PC-3 (cell line): ENCODE measurements at regions not wholly inside any gene's neighbourhood (a gene's known extent, or its start where the extent isn't known, plus 50 kb on each side); places are given as distances from the start of the nearest gene placed in this dataset.

Source experiments
- ATAC-seq: fragments of 200-7000 bp; cut with Tn5 transposase; 2 replicates; pipeline ENCODE4 v1.9.1; 2020; ENCODE audit warnings: mild to moderate bottlenecking, moderate library complexity
- BruUV-seq: library from RNA; stranded (reverse); fragments of 400-500 nt; replicated peaks from 2 replicates; lab custom pipeline; 2021; lab: Mats Ljungman, UMichigan
- CTCF ChIA-PET: fragments of 300-600 bp; sonication (Branson Sonifier 250); formaldehyde crosslinking; loops from one replicate; lab custom pipeline; 2022; ENCODE audit warnings: antibody characterized with exemption; lab: Charles Lee
- POLR2A ChIA-PET: fragments of 300-600 bp; sonication (Branson Sonifier 250); formaldehyde crosslinking; loops from one replicate; lab custom pipeline; 2022; ENCODE audit warnings: antibody characterized with exemption; ENCODE audit not compliant: unreplicated experiment; lab: Charles Lee
- DNase-seq: peaks from one replicate; pipeline ENCODE4 v3.0.0-alpha.2; 2015
- H2AFZ ChIP-seq: fragments of 300-600 bp; sonication (generic); 2 replicates; pipeline ENCODE4 v1.6.0; 2016; ENCODE audit warnings: antibody characterized with exemption, low read length
- H3F3A ChIP-seq: fragments of 300-600 bp; sonication (generic); one replicate; pipeline ENCODE4 v1.6.0; 2017; ENCODE audit warnings: antibody characterized with exemption, low read length, control low read depth, mild to moderate bottlenecking; ENCODE audit not compliant: unreplicated experiment
- H3K27ac ChIP-seq: fragments of 300-600 bp; sonication (generic); 2 replicates; pipeline ENCODE4 v1.5.1; 2016; ENCODE audit warnings: mild to moderate bottlenecking, low read length
- H3K27me3 ChIP-seq: fragments of 300-600 bp; sonication (generic); 2 replicates; pipeline ENCODE4 v1.6.1; 2016; ENCODE audit warnings: low read length, mixed read lengths
- H3K36me3 ChIP-seq: fragments of 300-600 bp; sonication (generic); 2 replicates; pipeline ENCODE4 v1.6.1; 2016; ENCODE audit warnings: low read depth, mixed run types, low read length, mixed read lengths
- H3K4me1 ChIP-seq: fragments of 300-600 bp; sonication (generic); 2 replicates; pipeline ENCODE4 v1.5.1; 2016; ENCODE audit warnings: low read length; ENCODE audit not compliant: insufficient read depth
- H3K4me2 ChIP-seq: fragments of 300-600 bp; sonication (generic); 2 replicates; pipeline ENCODE4 v1.6.0; 2016; ENCODE audit warnings: low read length
- H3K4me3 ChIP-seq: fragments of 300-600 bp; sonication (generic); 2 replicates; pipeline ENCODE4 v1.5.1; 2016; ENCODE audit warnings: mild to moderate bottlenecking, low read length, mixed read lengths
- H3K79me2 ChIP-seq: fragments of 300-600 bp; sonication (generic); 2 replicates; pipeline ENCODE4 v1.6.1; 2017; ENCODE audit warnings: low read length, mixed read lengths
- H3K9ac ChIP-seq: fragments of 300-600 bp; sonication (generic); 2 replicates; pipeline ENCODE4 v1.6.0; 2016; ENCODE audit warnings: mild to moderate bottlenecking, low read length
- H3K9me2 ChIP-seq: fragments of 300-600 bp; sonication (generic); replicated peaks from 2 replicates; pipeline ENCODE4 v1.6.1; 2016; ENCODE audit warnings: mixed run types, low read length, mixed read lengths
- H3K9me3 ChIP-seq: fragments of 300-600 bp; sonication (generic); 2 replicates; pipeline ENCODE4 v1.6.1; 2016; ENCODE audit warnings: low read length, mixed read lengths
- H4K20me1 ChIP-seq: fragments of 300-600 bp; sonication (generic); 2 replicates; pipeline ENCODE4 v1.6.1; 2016; ENCODE audit warnings: low read length, mixed read lengths
- EZH2 ChIP-seq: fragments of 300-600 bp; sonication (generic); IDR thresholded peaks from one replicate; pipeline ENCODE4 v1.6.1; 2017; ENCODE audit warnings: antibody characterized with exemption, mild to moderate bottlenecking, low read length; ENCODE audit not compliant: unreplicated experiment
- EZH2phosphoT487 ChIP-seq: fragments of 300-600 bp; sonication (generic); IDR thresholded peaks from 2 replicates; pipeline ENCODE4 v1.6.1; 2018; ENCODE audit warnings: mild to moderate bottlenecking, antibody characterized with exemption, low read length, borderline replicate concordance
- intact Hi-C: fragments of 100-400 bp; cut with micrococcal nuclease; formaldehyde crosslinking; loops from 2 replicates; pipeline ENCODE4 v1.9.0; 2023
- TF ChIP-seq, protein P1 (sequence below): fragments of 300-600 bp; sonication (generic); conservative IDR thresholded peaks from 2 replicates; pipeline ENCODE4 v1.5.1; 2017; ENCODE audit warnings: antibody characterized with exemption, low read depth, mild to moderate bottlenecking, low read length

DNA sequence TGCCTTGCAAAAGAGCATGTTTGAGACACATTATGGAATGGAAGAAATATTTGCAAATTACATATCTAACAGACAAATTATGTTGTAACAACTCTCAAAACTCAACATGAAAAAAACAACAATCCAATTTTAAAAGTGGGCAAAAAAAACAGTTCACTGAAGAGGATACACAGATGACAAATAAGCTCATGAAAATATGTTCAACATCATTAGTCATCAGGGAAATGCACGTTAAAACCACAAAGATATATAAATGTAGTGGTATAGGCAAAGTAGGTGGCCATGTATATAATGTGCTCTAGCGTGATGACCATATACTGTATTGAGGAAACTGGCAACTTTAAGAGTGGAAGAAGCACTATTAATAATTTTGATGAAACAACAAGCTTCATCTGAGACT lies 220.1 kb downstream of the IRS1 start:
- no peak overlapping the region for H3K4me2 ChIP-seq
- no peaks in the 10 kb centered on the region for H4K20me1 ChIP-seq
- BruUV-seq = no TSS peak
- no peak overlapping the region for H2AFZ ChIP-seq
- no peaks in the 10 kb centered on the region for H3K9me2 ChIP-seq
- TF ChIP-seq EZH2phosphoT487 (no peak), EZH2 (no peak)
- TF ChIP-seq, protein P1, sequence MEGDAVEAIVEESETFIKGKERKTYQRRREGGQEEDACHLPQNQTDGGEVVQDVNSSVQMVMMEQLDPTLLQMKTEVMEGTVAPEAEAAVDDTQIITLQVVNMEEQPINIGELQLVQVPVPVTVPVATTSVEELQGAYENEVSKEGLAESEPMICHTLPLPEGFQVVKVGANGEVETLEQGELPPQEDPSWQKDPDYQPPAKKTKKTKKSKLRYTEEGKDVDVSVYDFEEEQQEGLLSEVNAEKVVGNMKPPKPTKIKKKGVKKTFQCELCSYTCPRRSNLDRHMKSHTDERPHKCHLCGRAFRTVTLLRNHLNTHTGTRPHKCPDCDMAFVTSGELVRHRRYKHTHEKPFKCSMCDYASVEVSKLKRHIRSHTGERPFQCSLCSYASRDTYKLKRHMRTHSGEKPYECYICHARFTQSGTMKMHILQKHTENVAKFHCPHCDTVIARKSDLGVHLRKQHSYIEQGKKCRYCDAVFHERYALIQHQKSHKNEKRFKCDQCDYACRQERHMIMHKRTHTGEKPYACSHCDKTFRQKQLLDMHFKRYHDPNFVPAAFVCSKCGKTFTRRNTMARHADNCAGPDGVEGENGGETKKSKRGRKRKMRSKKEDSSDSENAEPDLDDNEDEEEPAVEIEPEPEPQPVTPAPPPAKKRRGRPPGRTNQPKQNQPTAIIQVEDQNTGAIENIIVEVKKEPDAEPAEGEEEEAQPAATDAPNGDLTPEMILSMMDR = no peak
- ChIA-PET CTCF (interaction anchor here (0.6 kb wide), 1 partner anchor 103 kb away, joined by 6 read pairs; no protein-coding TSS in a partner anchor), POLR2A (no interaction called here)
- intact Hi-C loops = no loop called here
- H3K27ac ChIP-seq = 0 out of 2 replicates have a peak overlapping the region, but pooled peaks have one; percentile 6
- H3K9me3 ChIP-seq = 0 out of 2 replicates have a peak, but pooled peaks cover 4% of the 10 kb centered on the region
- no peaks in the 10 kb centered on the region for H3K27me3 ChIP-seq
- DNase-seq = peak; percentile 75
- H3K9ac ChIP-seq = no peak overlapping the region
- peaks cover 24% of the 10 kb centered on the region for H3K4me1 ChIP-seq
- H3F3A ChIP-seq = no peaks in the 10 kb centered on the region
- no peaks in the 10 kb centered on the region for H3K79me2 ChIP-seq
- no peaks in the 10 kb centered on the region for H3K36me3 ChIP-seq
- ATAC-seq = peak; percentile 56
- no peak overlapping the region for H3K4me3 ChIP-seq

DNA sequence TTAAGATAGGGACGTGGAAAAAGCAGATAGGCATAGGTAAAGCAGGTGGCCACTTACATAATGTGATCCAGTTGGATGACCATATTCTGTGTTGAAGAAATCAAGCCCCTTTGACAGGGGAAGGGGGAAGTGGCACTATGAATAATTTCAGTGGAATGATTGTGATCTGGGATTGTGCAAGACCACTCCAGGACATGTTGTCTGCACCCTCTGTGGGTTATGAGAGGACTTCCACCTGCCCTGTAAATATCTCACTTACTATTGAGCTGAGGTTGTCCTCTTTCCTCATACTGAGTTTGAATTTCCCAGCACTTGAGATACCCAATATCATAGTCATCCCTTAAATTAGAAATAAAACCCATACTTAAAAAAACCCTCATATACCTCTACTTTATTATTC lies 220.7 kb downstream of the IRS1 start:
- Histone ChIP-seq H3K79me2 (no peaks in the 10 kb centered on the region), H3K4me3 (no peak overlapping the region), H3K27me3 (no peaks in the 10 kb centered on the region), H3K4me1 (peaks cover 18% of the 10 kb centered on the region), H3K9me3 (0 out of 2 replicates have a peak, but pooled peaks cover 4% of the 10 kb centered on the region), H4K20me1 (no peaks in the 10 kb centered on the region), H3K9ac (no peak overlapping the region), H3F3A (no peaks in the 10 kb centered on the region), H3K9me2 (no peaks in the 10 kb centered on the region), H3K27ac (peak overlapping the region; percentile 37), H3K4me2 (no peak overlapping the region), H2AFZ (no peak overlapping the region), H3K36me3 (no peaks in the 10 kb centered on the region)
- ChIA-PET CTCF (interaction anchor here (0.6 kb wide), 1 partner anchor 103 kb away, joined by 6 read pairs; no protein-coding TSS in a partner anchor), POLR2A (no interaction called here)
- no TSS peak for BruUV-seq
- no peak for ATAC-seq
- no peak for TF ChIP-seq EZH2
- TF ChIP-seq, protein P1 = no peak
- no peak for TF ChIP-seq EZH2phosphoT487
- DNase-seq = peak; percentile 66
- intact Hi-C loops = no loop called here

DNA sequence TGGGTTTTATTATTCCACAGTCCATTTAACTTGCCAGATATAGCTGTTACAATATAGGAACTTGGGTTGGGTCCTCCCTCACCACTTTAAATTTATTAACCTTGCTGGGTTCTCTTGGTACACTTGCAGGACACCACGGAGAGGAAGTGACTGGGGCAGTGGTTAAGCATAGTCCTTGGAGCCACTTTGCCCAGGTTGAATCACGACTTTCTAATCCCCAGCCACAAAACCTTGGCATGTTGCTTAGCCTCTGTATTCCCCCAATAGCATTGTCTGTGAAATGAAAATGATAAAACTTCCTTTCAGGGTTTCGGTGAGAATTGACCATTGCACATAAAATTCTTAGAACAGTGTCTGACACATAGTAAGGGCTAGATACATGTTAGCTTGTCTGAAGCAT lies 221.2 kb downstream of the IRS1 start:
- BruUV-seq = no TSS peak
- H3K4me3 ChIP-seq = no peak overlapping the region
- TF ChIP-seq EZH2 = no peak
- TF ChIP-seq, protein P1 = no peak
- TF ChIP-seq EZH2phosphoT487 = no peak
- H3K36me3 ChIP-seq = no peaks in the 10 kb centered on the region
- DNase-seq (peak; percentile 52), ATAC-seq (peak; percentile 10; the same call in 1 of the 2 replicates)
- intact Hi-C loops = no loop called here
- H4K20me1 ChIP-seq = no peaks in the 10 kb centered on the region
- H3F3A ChIP-seq = no peaks in the 10 kb centered on the region
- peaks cover 13% of the 10 kb centered on the region for H3K4me1 ChIP-seq
- H3K79me2 ChIP-seq = no peaks in the 10 kb centered on the region
- CTCF ChIA-PET = no interaction called here
- 0 out of 2 replicates have a peak, but pooled peaks cover 4% of the 10 kb centered on the region for H3K9me3 ChIP-seq
- no peak overlapping the region for H3K4me2 ChIP-seq
- no peak overlapping the region for H2AFZ ChIP-seq
- no peaks in the 10 kb centered on the region for H3K9me2 ChIP-seq
- POLR2A ChIA-PET = no interaction called here
- no peaks in the 10 kb centered on the region for H3K27me3 ChIP-seq
- peak overlapping the region; percentile 37 for H3K27ac ChIP-seq
- no peak overlapping the region for H3K9ac ChIP-seq
